H9 (cell line): ENCODE measurements at regions not wholly inside any gene's neighbourhood (a gene's known extent, or its start where the extent isn't known, plus 50 kb on each side); places are given as distances from the start of the nearest gene placed in this dataset.

Source experiments
- DNase-seq: peaks from one replicate; pipeline ENCODE4 v3.0.0-alpha.2; 2017
- H2AFZ ChIP-seq: one replicate; pipeline ENCODE4 v1.6.1; 2013; ENCODE audit warnings: mild to moderate bottlenecking, low read length, control low read depth, moderate library complexity
- H2AK5ac ChIP-seq: 2 replicates; pipeline ENCODE4 v1.6.1; 2013; ENCODE audit warnings: low read length, control low read depth, mixed read lengths; ENCODE audit not compliant: insufficient read length
- H2BK120ac ChIP-seq: one replicate; pipeline ENCODE4 v1.6.1; 2013; ENCODE audit warnings: low read depth, mild to moderate bottlenecking, low read length, control low read depth, inconsistent platforms; ENCODE audit not compliant: poor library complexity, severe bottlenecking
- H2BK12ac ChIP-seq: 2 replicates; pipeline ENCODE4 v1.6.1; 2013; ENCODE audit warnings: low read length, control low read depth, mixed read lengths, low read depth; ENCODE audit not compliant: insufficient read length
- H2BK15ac ChIP-seq: 2 replicates; pipeline ENCODE4 v1.6.1; 2013; ENCODE audit warnings: low read depth, low read length, control low read depth
- H2BK20ac ChIP-seq: one replicate; pipeline ENCODE4 v1.6.1; 2013; ENCODE audit warnings: low read depth, mild to moderate bottlenecking, low read length, control low read depth, inconsistent platforms; ENCODE audit not compliant: poor library complexity, severe bottlenecking
- H2BK5ac ChIP-seq: 2 replicates; pipeline ENCODE4 v1.6.1; 2013; ENCODE audit warnings: low read length, control low read depth, mixed read lengths; ENCODE audit not compliant: insufficient read length
- H3K14ac ChIP-seq: 2 replicates; pipeline ENCODE4 v1.6.1; 2013; ENCODE audit warnings: low read length, control low read depth; ENCODE audit not compliant: insufficient read depth
- H3K18ac ChIP-seq: 2 replicates; pipeline ENCODE4 v1.6.1; 2013; ENCODE audit warnings: low read depth, mild to moderate bottlenecking, mixed read lengths, low read length, control low read depth; ENCODE audit not compliant: insufficient read length
- H3K23ac ChIP-seq: 2 replicates; pipeline ENCODE4 v1.6.1; 2013; ENCODE audit warnings: low read length, control low read depth, mixed read lengths, low read depth; ENCODE audit not compliant: insufficient read length
- H3K23me2 ChIP-seq: 2 replicates; pipeline ENCODE4 v1.6.1; 2013; ENCODE audit warnings: low read depth, mild to moderate bottlenecking, mixed read lengths, low read length, control low read depth; ENCODE audit not compliant: insufficient read length, poor library complexity, severe bottlenecking
- H3K27ac ChIP-seq: 2 replicates; pipeline ENCODE4 v1.5.1; 2013; ENCODE audit warnings: low read length, control low read depth, mixed read lengths, low read depth; ENCODE audit not compliant: insufficient read length
- H3K27me3 ChIP-seq: 2 replicates; pipeline ENCODE4 v1.6.1; 2013; ENCODE audit warnings: low read length, control low read depth, inconsistent platforms; ENCODE audit not compliant: insufficient read depth
- H3K4ac ChIP-seq: 2 replicates; pipeline ENCODE4 v1.6.1; 2013; ENCODE audit warnings: low read depth, mild to moderate bottlenecking, control low read depth, inconsistent platforms, low read length, moderate library complexity
- H3K4me1 ChIP-seq: 2 replicates; pipeline ENCODE4 v1.6.1; 2013; ENCODE audit warnings: low read length, control low read depth, inconsistent platforms; ENCODE audit not compliant: insufficient read depth
- H3K4me2 ChIP-seq: 2 replicates; pipeline ENCODE4 v1.6.1; 2013; ENCODE audit warnings: low read length, control low read depth, mixed read lengths; ENCODE audit not compliant: insufficient read length, insufficient read depth
- H3K56ac ChIP-seq: 2 replicates; pipeline ENCODE4 v1.6.1; 2013; ENCODE audit warnings: low read depth, mild to moderate bottlenecking, mixed read lengths, low read length, control low read depth; ENCODE audit not compliant: insufficient read length
- H3K79me1 ChIP-seq: 2 replicates; pipeline ENCODE4 v1.6.1; 2013; ENCODE audit warnings: low read depth, mild to moderate bottlenecking, moderate library complexity, low read length, control low read depth, inconsistent platforms; ENCODE audit not compliant: insufficient read depth, poor library complexity, severe bottlenecking
- H3K79me2 ChIP-seq: 2 replicates; pipeline ENCODE4 v1.6.1; 2013; ENCODE audit warnings: low read length, control low read depth, inconsistent platforms; ENCODE audit not compliant: insufficient read depth
- H3K9ac ChIP-seq: 2 replicates; pipeline ENCODE4 v1.6.1; 2013; ENCODE audit warnings: low read length, control low read depth, mixed read lengths; ENCODE audit not compliant: insufficient read length; ENCODE audit errors: extremely low read depth
- H3K9me3 ChIP-seq: one replicate; pipeline ENCODE4 v1.6.1; 2013; ENCODE audit warnings: low read depth, low read length, inconsistent platforms; ENCODE audit not compliant: control insufficient read depth
- H3T11ph ChIP-seq: one replicate; pipeline ENCODE4 v1.6.1; 2013; ENCODE audit warnings: mild to moderate bottlenecking, low read length, control low read depth, inconsistent platforms
- H4K20me1 ChIP-seq: one replicate; pipeline ENCODE4 v1.6.1; 2013; ENCODE audit not compliant: control insufficient read depth, insufficient read length, insufficient read depth
- H4K5ac ChIP-seq: 2 replicates; pipeline ENCODE4 v1.6.1; 2013; ENCODE audit warnings: low read depth, mild to moderate bottlenecking, mixed read lengths, low read length, control low read depth; ENCODE audit not compliant: insufficient read length
- H4K8ac ChIP-seq: replicated peaks from 2 replicates; pipeline ENCODE4 v1.6.1; 2013; ENCODE audit warnings: low read length, control low read depth, mixed read lengths, low read depth; ENCODE audit not compliant: insufficient read length
- H4K91ac ChIP-seq: 2 replicates; pipeline ENCODE4 v1.6.1; 2013; ENCODE audit warnings: low read depth, mild to moderate bottlenecking, moderate library complexity, mixed read lengths, low read length, control low read depth; ENCODE audit not compliant: insufficient read length
- H3K27ac Mint-ChIP-seq, 3 experiments: 2 replicates in 2 of 3; 3 replicates in 1 of 3; pipeline ENCODE4 v1.8.0; 2020 to 2021; ENCODE audit warnings: mixed read lengths in 3 of 3, mild to moderate bottlenecking in 1 of 3, moderate library complexity in 1 of 3
- H3K27me3 Mint-ChIP-seq: 2 replicates; pipeline ENCODE4 v1.8.0; 2021; ENCODE audit warnings: low read depth, mild to moderate bottlenecking, moderate library complexity, mixed read lengths
- H3K36me3 Mint-ChIP-seq, 3 experiments: 2 replicates in 2 of 3; 3 replicates in 1 of 3; pipeline ENCODE4 v1.8.0; 2020 to 2021; ENCODE audit warnings: low read depth in 3 of 3, mixed read lengths in 3 of 3; ENCODE audit not compliant: insufficient read depth in 1 of 3
- H3K4me1 Mint-ChIP-seq, 2 experiments: 2 replicates each; pipeline ENCODE4 v1.8.0; 2020; ENCODE audit warnings: mixed read lengths in 2 of 2
- H3K4me3 Mint-ChIP-seq, 2 experiments: 2 replicates in 1 of 2; 3 replicates in 1 of 2; pipeline ENCODE4 v1.8.0; 2020 to 2021; ENCODE audit warnings: mild to moderate bottlenecking in 2 of 2, mixed read lengths in 2 of 2, moderate library complexity in 1 of 2
- H3K9me3 Mint-ChIP-seq, 2 experiments: 2 replicates in 1 of 2; 3 replicates in 1 of 2; pipeline ENCODE4 v1.8.0; 2020; ENCODE audit warnings: mild to moderate bottlenecking in 2 of 2, mixed read lengths in 2 of 2, moderate library complexity in 1 of 2
- CTCF ChIP-seq: fragments of 200-600 bp; sonication (generic); conservative IDR thresholded peaks from 3 replicates; pipeline ENCODE4 v1.8.0; 2021; ENCODE audit warnings: antibody characterized with exemption, mild to moderate bottlenecking
- WGBS: extraction: QIAGEN DNeasy Blood & Tissue Kit; methylation state at CpG from one replicate; pipeline ENCODE4 v1.1.7; 2013; ENCODE audit warnings: missing lambda C conversion rate, low lambda C conversion rate, mixed read lengths; ENCODE audit not compliant: insufficient read length; ENCODE audit errors: extremely low coverage; 5-methylcytosine and 5-hydroxymethylcytosine counted together

- H3K27ac ChIP-seq = no peak overlapping the region
- 0 out of 3 replicates have a peak, but pooled peaks have one; percentile 13 for TF ChIP-seq CTCF
- no CpG with 5 or more reads among the region's 3 CpGs for whole genome bisulfite sequencing
These were observed 296.3 kb upstream of the SMARCA2 start for GRCh38 chr9:1718836-1719235.

More at GRCh38 chr9:1718836-1719235, 296.3 kb upstream of the SMARCA2 start:
- Mint-ChIP-seq H3K4me3 (no peak overlapping the region), H3K9me3 (no peaks in the 10 kb centered on the region; a peak in 1 of 5 replicates), H3K4me1 (peaks cover 0 to 3% of the 10 kb centered on the region in 2 experiments; a peak in 1 of 4 replicates), H3K27me3 (peaks cover 5% of the 10 kb centered on the region; the same call in 1 of the 2 replicates), H3K27ac (no peak overlapping the region), H3K36me3 (no peaks in the 10 kb centered on the region)
- H2BK120ac ChIP-seq = no peak overlapping the region
- H3K9ac ChIP-seq = no peak overlapping the region
- no peak overlapping the region for H4K5ac ChIP-seq
- no peak overlapping the region for H3K18ac ChIP-seq
- H2BK20ac ChIP-seq = no peak overlapping the region
- H2BK15ac ChIP-seq = no peak overlapping the region
- no peak overlapping the region for H2AK5ac ChIP-seq
- peaks cover 3% of the 10 kb centered on the region; the same call in 1 of the 2 replicates for H3K4me1 ChIP-seq
- no peaks in the 10 kb centered on the region for H3K23me2 ChIP-seq
- H3K4me2 ChIP-seq = no peak overlapping the region
- H3K9me3 ChIP-seq = no peaks in the 10 kb centered on the region
- H3K56ac ChIP-seq = no peak overlapping the region
- H3K23ac ChIP-seq = no peak overlapping the region
- no peak overlapping the region for H2BK5ac ChIP-seq
- no peaks in the 10 kb centered on the region for H4K20me1 ChIP-seq
- H4K91ac ChIP-seq = no peak overlapping the region
- DNase-seq = no peak
- no peaks in the 10 kb centered on the region for H3K27me3 ChIP-seq
- no peak overlapping the region for H3K14ac ChIP-seq
- H2BK12ac ChIP-seq = no peak overlapping the region
- H3K4ac ChIP-seq = no peak overlapping the region
- no peaks in the 10 kb centered on the region for H3K79me2 ChIP-seq
- no peak overlapping the region for H4K8ac ChIP-seq
- no peak overlapping the region for H2AFZ ChIP-seq
- no peaks in the 10 kb centered on the region for H3K79me1 ChIP-seq
- H3T11ph ChIP-seq = no peak overlapping the region
